PC-9 (cell line): ENCODE measurements at regions not wholly inside any gene's neighbourhood (a gene's known extent, or its start where the extent isn't known, plus 50 kb on each side); places are given as distances from the start of the nearest gene placed in this dataset.

Experiments
- BruUV-seq: library from RNA; stranded (reverse); fragments of 400-500 nt; replicated peaks from 2 replicates; lab custom pipeline; 2021; lab: Mats Ljungman, UMichigan
- CTCF ChIA-PET: fragments of 300-600 bp; sonication (Branson Sonifier 250); formaldehyde crosslinking; loops from one replicate; lab custom pipeline; 2022; ENCODE audit warnings: antibody characterized with exemption; lab: Charles Lee
- POLR2A ChIA-PET: fragments of 300-600 bp; sonication (Branson Sonifier 250); formaldehyde crosslinking; loops from one replicate; lab custom pipeline; 2022; ENCODE audit warnings: antibody characterized with exemption; ENCODE audit not compliant: unreplicated experiment; lab: Charles Lee
- DNase-seq, 2 experiments: peaks; one replicate each; pipeline versions ENCODE4 v3.0.0 to v3.0.0-alpha.2; 2015 to 2022; ENCODE audit warnings: mixed read lengths in 1 of 2
- H2AFZ ChIP-seq: fragments of 200-600 bp; sonication (generic); 2 replicates; pipeline ENCODE4 v1.8.1; 2017; ENCODE audit warnings: antibody characterized with exemption
- H3F3A ChIP-seq: fragments of 200-600 bp; sonication (generic); 2 replicates; pipeline ENCODE4 v1.8.1; 2017; ENCODE audit warnings: antibody characterized with exemption, mild to moderate bottlenecking, low read depth; ENCODE audit not compliant: insufficient read depth
- H3K27ac ChIP-seq: fragments of 200-600 bp; sonication (generic); 2 replicates; pipeline ENCODE4 v1.6.1; 2016; ENCODE audit warnings: mixed run types
- H3K27me3 ChIP-seq: fragments of 200-600 bp; sonication (generic); 2 replicates; pipeline ENCODE4 v1.6.1; 2016; ENCODE audit warnings: low read depth, mixed run types; ENCODE audit not compliant: insufficient read depth
- H3K36me3 ChIP-seq: fragments of 200-600 bp; sonication (generic); 2 replicates; pipeline ENCODE4 v1.6.1; 2016; ENCODE audit warnings: low read depth, mixed run types
- H3K4me1 ChIP-seq: fragments of 200-600 bp; sonication (generic); replicated peaks from 2 replicates; pipeline ENCODE4 v1.6.1; 2016; ENCODE audit warnings: mixed run types; ENCODE audit not compliant: insufficient read depth
- H3K4me2 ChIP-seq: fragments of 200-600 bp; sonication (generic); 2 replicates; pipeline ENCODE4 v1.6.1; 2017; ENCODE audit warnings: mixed run types
- H3K4me3 ChIP-seq: fragments of 200-600 bp; sonication (generic); 2 replicates; pipeline ENCODE4 v1.6.1; 2016; ENCODE audit warnings: mixed run types
- H3K79me2 ChIP-seq: fragments of 200-600 bp; sonication (generic); 2 replicates; pipeline ENCODE4 v1.6.1; 2017; ENCODE audit warnings: low read depth, mixed run types
- H3K9me2 ChIP-seq: fragments of 200-600 bp; sonication (generic); 2 replicates; pipeline ENCODE4 v1.8.1; 2017; ENCODE audit warnings: mild to moderate bottlenecking; ENCODE audit not compliant: insufficient read depth
- H3K9me3 ChIP-seq: fragments of 200-600 bp; sonication (generic); 2 replicates; pipeline ENCODE4 v1.8.1; 2016; ENCODE audit warnings: low read depth; ENCODE audit not compliant: insufficient read depth
- H4K20me1 ChIP-seq: fragments of 200-600 bp; sonication (generic); 2 replicates; pipeline ENCODE4 v1.8.1; 2017; ENCODE audit not compliant: insufficient read depth
- EZH2 ChIP-seq: fragments of 200-600 bp; sonication (generic); IDR thresholded peaks from 2 replicates; pipeline ENCODE4 v1.8.0; 2017; ENCODE audit warnings: antibody characterized with exemption, low read depth
- intact Hi-C: fragments of 100-400 bp; cut with micrococcal nuclease; formaldehyde crosslinking; loops from one replicate; pipeline ENCODE4 v1.10.0; 2022; ENCODE audit not compliant: unreplicated experiment
- TF ChIP-seq, protein P1 (sequence below): fragments of 200-600 bp; sonication (generic); conservative IDR thresholded peaks from 2 replicates; pipeline ENCODE4 v1.6.1; 2017; ENCODE audit warnings: mixed run types, antibody characterized with exemption, mild to moderate bottlenecking, moderate library complexity

DNA sequence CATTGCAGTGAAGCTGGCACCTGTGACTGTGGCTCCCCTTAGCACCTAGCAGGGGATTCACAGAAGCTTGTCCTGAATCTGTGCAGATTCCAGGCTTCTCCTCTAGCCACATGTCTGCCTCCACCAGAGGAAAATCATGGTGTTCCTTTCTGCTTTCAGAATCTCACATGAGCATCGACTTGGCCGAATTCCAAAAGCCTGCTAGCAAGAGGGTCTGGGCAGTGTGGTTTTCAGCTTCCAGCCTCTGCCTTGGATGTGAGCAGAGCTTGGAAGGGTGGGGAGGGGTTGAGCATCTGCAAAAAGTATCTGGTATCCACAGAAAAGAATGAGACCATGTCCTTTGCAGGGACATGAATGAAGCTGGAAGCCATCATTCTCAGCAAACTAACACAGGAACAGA, 911.1 kb downstream of the TBC1D22A start:
- H3K36me3 ChIP-seq = no peaks in the 10 kb centered on the region
- no peaks in the 10 kb centered on the region for H3K4me1 ChIP-seq
- ChIA-PET POLR2A (no interaction called here), CTCF (no interaction called here)
- no peaks in the 10 kb centered on the region for H3K9me3 ChIP-seq
- DNase-seq = no peak
- H3K27ac ChIP-seq = no peak overlapping the region
- BruUV-seq = no TSS peak
- TF ChIP-seq, protein P1, sequence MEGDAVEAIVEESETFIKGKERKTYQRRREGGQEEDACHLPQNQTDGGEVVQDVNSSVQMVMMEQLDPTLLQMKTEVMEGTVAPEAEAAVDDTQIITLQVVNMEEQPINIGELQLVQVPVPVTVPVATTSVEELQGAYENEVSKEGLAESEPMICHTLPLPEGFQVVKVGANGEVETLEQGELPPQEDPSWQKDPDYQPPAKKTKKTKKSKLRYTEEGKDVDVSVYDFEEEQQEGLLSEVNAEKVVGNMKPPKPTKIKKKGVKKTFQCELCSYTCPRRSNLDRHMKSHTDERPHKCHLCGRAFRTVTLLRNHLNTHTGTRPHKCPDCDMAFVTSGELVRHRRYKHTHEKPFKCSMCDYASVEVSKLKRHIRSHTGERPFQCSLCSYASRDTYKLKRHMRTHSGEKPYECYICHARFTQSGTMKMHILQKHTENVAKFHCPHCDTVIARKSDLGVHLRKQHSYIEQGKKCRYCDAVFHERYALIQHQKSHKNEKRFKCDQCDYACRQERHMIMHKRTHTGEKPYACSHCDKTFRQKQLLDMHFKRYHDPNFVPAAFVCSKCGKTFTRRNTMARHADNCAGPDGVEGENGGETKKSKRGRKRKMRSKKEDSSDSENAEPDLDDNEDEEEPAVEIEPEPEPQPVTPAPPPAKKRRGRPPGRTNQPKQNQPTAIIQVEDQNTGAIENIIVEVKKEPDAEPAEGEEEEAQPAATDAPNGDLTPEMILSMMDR = no peak
- no peak for TF ChIP-seq EZH2
- H3K9me2 ChIP-seq = no peaks in the 10 kb centered on the region
- H3K27me3 ChIP-seq = no peaks in the 10 kb centered on the region
- no peak overlapping the region for H3K4me3 ChIP-seq
- intact Hi-C loops = no loop called here
- no peaks in the 10 kb centered on the region for H3K79me2 ChIP-seq
- H3F3A ChIP-seq = no peaks in the 10 kb centered on the region
- H4K20me1 ChIP-seq = 0 out of 2 replicates have a peak, but pooled peaks cover 3% of the 10 kb centered on the region
- no peak overlapping the region for H3K4me2 ChIP-seq
- H2AFZ ChIP-seq = no peak overlapping the region

DNA sequence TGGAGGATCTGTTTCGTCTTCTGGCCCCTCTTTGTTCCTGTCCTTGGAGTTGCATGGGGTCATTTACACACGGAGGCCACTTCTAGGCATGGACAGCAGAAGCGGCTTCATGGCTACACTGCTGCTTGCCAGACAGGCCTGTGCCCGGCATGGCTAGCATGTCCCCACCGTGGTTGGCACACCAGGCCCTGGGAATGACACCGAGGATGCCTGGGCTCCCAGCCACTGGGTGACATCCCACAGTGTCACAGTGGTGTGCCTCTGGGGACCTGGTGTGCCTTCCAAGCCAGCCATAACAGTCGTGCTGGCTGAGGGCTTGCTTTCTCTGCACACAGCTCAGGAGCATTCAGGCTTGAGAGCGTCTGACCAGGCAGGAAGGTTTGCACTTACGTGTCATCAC, 910.1 kb downstream of the TBC1D22A start:
- no TSS peak for BruUV-seq
- CTCF ChIA-PET = no interaction called here
- H3K9me3 ChIP-seq = no peaks in the 10 kb centered on the region

GRCh38 chr22:47665151-47665550, 902.7 kb downstream of the TBC1D22A start:
- ChIA-PET CTCF (no interaction called here), POLR2A (no interaction called here)
- Histone ChIP-seq H3F3A (no peaks in the 10 kb centered on the region), H4K20me1 (no peaks in the 10 kb centered on the region; the same call in 1 of the 2 replicates), H3K79me2 (no peaks in the 10 kb centered on the region), H3K9me3 (no peaks in the 10 kb centered on the region; the same call in 1 of the 2 replicates), H3K27me3 (no peaks in the 10 kb centered on the region), H3K4me2 (no peak overlapping the region), H3K9me2 (no peaks in the 10 kb centered on the region), H3K4me1 (no peaks in the 10 kb centered on the region), H3K27ac (no peak overlapping the region), H3K4me3 (no peak overlapping the region), H3K36me3 (no peaks in the 10 kb centered on the region), H2AFZ (no peak overlapping the region)
- DNase-seq = no peak
- intact Hi-C loops = no loop called here
- TF ChIP-seq, protein P1 = no peak
- TF ChIP-seq EZH2 = no peak
- BruUV-seq = no TSS peak

More for the DNA sequence above, 910.1 kb downstream of the TBC1D22A start:
- H2AFZ ChIP-seq = no peak overlapping the region
- H3K79me2 ChIP-seq = no peaks in the 10 kb centered on the region
- peaks cover 3% of the 10 kb centered on the region; the same call in 1 of the 2 replicates for H4K20me1 ChIP-seq
- TF ChIP-seq, protein P1 = no peak
- H3K27ac ChIP-seq = no peak overlapping the region
- H3K27me3 ChIP-seq = no peaks in the 10 kb centered on the region
- H3K4me1 ChIP-seq = no peaks in the 10 kb centered on the region
- no peak overlapping the region for H3K4me2 ChIP-seq
- H3K36me3 ChIP-seq = no peaks in the 10 kb centered on the region
- H3K4me3 ChIP-seq = no peak overlapping the region
- intact Hi-C loops = no loop called here
- POLR2A ChIA-PET = no interaction called here
- no peaks in the 10 kb centered on the region for H3K9me2 ChIP-seq
- H3F3A ChIP-seq = no peaks in the 10 kb centered on the region
- DNase-seq = no peak
